ENCODE measurements at regions not wholly inside any gene's neighbourhood (a gene's known extent, or its start where the extent isn't known, plus 50 kb on each side); places are given as distances from the start of the nearest gene placed in this dataset.

- TF ChIP-seq POLR2A (IDR thresholded peaks at IDR 0.05), result no peak
- no peak for TF ChIP-seq EP300 (IDR thresholded peaks at IDR 0.05)
- TF ChIP-seq POLR2AphosphoS5 (IDR thresholded peaks at IDR 0.05), result no peak
- TF ChIP-seq, protein P1, sequence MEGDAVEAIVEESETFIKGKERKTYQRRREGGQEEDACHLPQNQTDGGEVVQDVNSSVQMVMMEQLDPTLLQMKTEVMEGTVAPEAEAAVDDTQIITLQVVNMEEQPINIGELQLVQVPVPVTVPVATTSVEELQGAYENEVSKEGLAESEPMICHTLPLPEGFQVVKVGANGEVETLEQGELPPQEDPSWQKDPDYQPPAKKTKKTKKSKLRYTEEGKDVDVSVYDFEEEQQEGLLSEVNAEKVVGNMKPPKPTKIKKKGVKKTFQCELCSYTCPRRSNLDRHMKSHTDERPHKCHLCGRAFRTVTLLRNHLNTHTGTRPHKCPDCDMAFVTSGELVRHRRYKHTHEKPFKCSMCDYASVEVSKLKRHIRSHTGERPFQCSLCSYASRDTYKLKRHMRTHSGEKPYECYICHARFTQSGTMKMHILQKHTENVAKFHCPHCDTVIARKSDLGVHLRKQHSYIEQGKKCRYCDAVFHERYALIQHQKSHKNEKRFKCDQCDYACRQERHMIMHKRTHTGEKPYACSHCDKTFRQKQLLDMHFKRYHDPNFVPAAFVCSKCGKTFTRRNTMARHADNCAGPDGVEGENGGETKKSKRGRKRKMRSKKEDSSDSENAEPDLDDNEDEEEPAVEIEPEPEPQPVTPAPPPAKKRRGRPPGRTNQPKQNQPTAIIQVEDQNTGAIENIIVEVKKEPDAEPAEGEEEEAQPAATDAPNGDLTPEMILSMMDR (IDR thresholded peaks at IDR 0.05), result no peak
- 65% methylated on average over 4 of the region's 4 CpGs for WGBS
- Histone ChIP-seq H3K4me1 (no peaks in the 10 kb centered on the region), H3K27ac (no peak overlapping the region), H3K27me3 (no peaks in the 10 kb centered on the region), H3K4me3 (no peak overlapping the region), H3K9me3 (no peaks in the 10 kb centered on the region), H3K36me3 (no peaks in the 10 kb centered on the region)
- no peak for DNase-seq (ENCODE audit: low spot score in 2 of 2)
Observed at GRCh38 chr3:74847093-74847492, 232.6 kb upstream of the CNTN3 start.

GRCh38 chr3:74845081-74845480 lies 230.6 kb upstream of the CNTN3 start:
- no peaks in the 10 kb centered on the region for H3K36me3 ChIP-seq
- no peaks in the 10 kb centered on the region for H3K27me3 ChIP-seq
- WGBS, result 86% methylated on average over 1 of the region's 1 CpG

DNA sequence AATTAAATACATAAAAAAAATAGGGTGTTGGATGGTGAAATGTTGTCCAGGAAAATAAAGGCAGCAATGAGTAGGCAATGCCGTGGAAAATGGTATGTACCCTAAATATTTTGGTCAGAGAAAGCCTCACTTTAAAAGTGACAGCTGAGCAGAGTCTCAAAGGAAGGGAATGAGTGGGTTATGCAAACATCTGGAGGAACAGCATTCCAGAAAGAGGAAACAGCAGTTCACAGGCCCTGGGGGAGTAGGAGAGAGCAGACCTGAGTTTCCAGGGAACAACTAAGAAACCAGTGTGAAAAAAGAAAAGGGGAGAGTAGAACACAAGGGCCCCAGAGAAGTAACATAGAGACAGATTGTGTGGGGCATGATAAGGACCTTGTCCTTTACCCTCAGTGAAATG lies 230.0 kb upstream of the CNTN3 start:
- H3K27me3 ChIP-seq, result no peaks in the 10 kb centered on the region
- DNase-seq (ENCODE audit: low spot score in 2 of 2), result no peak
- TF ChIP-seq, protein P1 (IDR thresholded peaks at IDR 0.05), result no peak
- no peak for TF ChIP-seq POLR2A (IDR thresholded peaks at IDR 0.05)
- TF ChIP-seq POLR2AphosphoS5 (IDR thresholded peaks at IDR 0.05), result no peak
- TF ChIP-seq EP300 (IDR thresholded peaks at IDR 0.05), result no peak
- no peaks in the 10 kb centered on the region for H3K9me3 ChIP-seq
- no peaks in the 10 kb centered on the region for H3K36me3 ChIP-seq
- WGBS, result 15% methylated on average over 1 of the region's 1 CpG
- no peak overlapping the region for H3K4me3 ChIP-seq
- no peaks in the 10 kb centered on the region for H3K4me1 ChIP-seq
- no peak overlapping the region for H3K27ac ChIP-seq

More at GRCh38 chr3:74845081-74845480, 230.6 kb upstream of the CNTN3 start:
- DNase-seq (ENCODE audit: low spot score in 2 of 2), result no peak
- Histone ChIP-seq H3K9me3 (no peaks in the 10 kb centered on the region), H3K4me1 (no peaks in the 10 kb centered on the region), H3K27ac (no peak overlapping the region), H3K4me3 (no peak overlapping the region)
- no peak for TF ChIP-seq POLR2AphosphoS5 (IDR thresholded peaks at IDR 0.05)
- TF ChIP-seq EP300 (IDR thresholded peaks at IDR 0.05), result no peak
- no peak for TF ChIP-seq POLR2A (IDR thresholded peaks at IDR 0.05)
- TF ChIP-seq, protein P1 (IDR thresholded peaks at IDR 0.05), result no peak

- no peaks in the 10 kb centered on the region for H3K4me1 ChIP-seq
- H3K9me3 ChIP-seq, result no peaks in the 10 kb centered on the region
- H3K27ac ChIP-seq, result no peak overlapping the region
- 49% methylated on average over 2 of the region's 2 CpGs for WGBS
- DNase-seq (ENCODE audit: low spot score in 2 of 2), result no peak
- H3K4me3 ChIP-seq, result no peak overlapping the region
- no peaks in the 10 kb centered on the region for H3K27me3 ChIP-seq
- H3K36me3 ChIP-seq, result no peaks in the 10 kb centered on the region
- TF ChIP-seq POLR2AphosphoS5 (IDR thresholded peaks at IDR 0.05) (no peak), POLR2A (IDR thresholded peaks at IDR 0.05) (no peak), EP300 (IDR thresholded peaks at IDR 0.05) (no peak)
- TF ChIP-seq, protein P1 (IDR thresholded peaks at IDR 0.05), result no peak
Observed at GRCh38 chr3:74842649-74843048, 228.2 kb upstream of the CNTN3 start.

DNA sequence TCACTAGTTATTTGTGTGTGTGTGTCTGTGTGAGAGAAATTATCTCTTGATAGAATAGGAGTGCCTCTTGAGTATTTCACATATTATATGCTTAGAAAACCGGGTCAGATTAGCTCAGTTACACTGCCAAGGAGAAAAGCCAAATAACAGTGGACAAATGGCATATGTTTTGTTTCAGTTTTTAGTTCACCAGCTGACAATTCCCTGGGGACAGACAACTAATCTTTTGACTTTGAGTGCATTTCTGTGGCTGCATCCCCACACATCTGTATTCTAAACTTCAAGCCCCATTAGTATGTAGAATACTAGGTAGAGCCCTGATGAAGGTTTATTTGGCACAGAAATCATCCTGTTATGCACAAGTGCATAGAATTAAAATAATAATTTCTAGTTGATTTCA lies 227.7 kb upstream of the CNTN3 start:
- Histone ChIP-seq H3K36me3 (no peaks in the 10 kb centered on the region), H3K27ac (no peak overlapping the region), H3K27me3 (no peaks in the 10 kb centered on the region), H3K9me3 (no peaks in the 10 kb centered on the region), H3K4me1 (no peaks in the 10 kb centered on the region), H3K4me3 (no peak overlapping the region)
- no peak for DNase-seq (ENCODE audit: low spot score in 2 of 2)
- TF ChIP-seq POLR2A (IDR thresholded peaks at IDR 0.05), result no peak
- TF ChIP-seq POLR2AphosphoS5 (IDR thresholded peaks at IDR 0.05), result no peak
- TF ChIP-seq EP300 (IDR thresholded peaks at IDR 0.05), result no peak
- TF ChIP-seq, protein P1 (IDR thresholded peaks at IDR 0.05), result no peak
- 38% methylated on average over 1 of the region's 1 CpG for WGBS
